Activated naive CD8-positive, alpha-beta T cell treated with anti-CD3 and anti-CD28 coated beads, Interleukin-2, amount 10 ng/mL, durations not matched to agents 7 days and 5 days (primary cell): ENCODE measurements at regions not wholly inside any gene's neighbourhood (a gene's known extent, or its start where the extent isn't known, plus 50 kb on each side); places are given as distances from the start of the nearest gene placed in this dataset.

Experiments
- ATAC-seq: fragments of 150-1000 bp; cut with Tn5 transposase; one replicate; pipeline ENCODE4 v1.10.0; 2021; ENCODE audit warnings: low read depth, moderate library complexity
- POLR2A ChIA-PET: fragments of 350-600 bp; sonication (Branson Sonifier 250); formaldehyde crosslinking; loops from one replicate; lab custom pipeline; 2021; ENCODE audit warnings: antibody characterized with exemption; lab: Charles Lee
- DNase-seq: peaks from one replicate; pipeline ENCODE4 v3.0.0; 2021
- H3K27ac Mint-ChIP-seq: one replicate; pipeline ENCODE4 v1.8.0; 2022; ENCODE audit warnings: mild to moderate bottlenecking, mixed read lengths
- H3K27me3 Mint-ChIP-seq: one replicate; pipeline ENCODE4 v1.8.0; 2022; ENCODE audit warnings: mild to moderate bottlenecking, moderate library complexity, mixed read lengths
- H3K36me3 Mint-ChIP-seq: one replicate; pipeline ENCODE4 v1.8.0; 2021; ENCODE audit warnings: mild to moderate bottlenecking, mixed read lengths
- H3K4me1 Mint-ChIP-seq: one replicate; pipeline ENCODE4 v1.8.0; 2021; ENCODE audit warnings: mixed read lengths
- H3K4me3 Mint-ChIP-seq: one replicate; pipeline ENCODE4 v1.8.0; 2022; ENCODE audit warnings: mild to moderate bottlenecking, moderate library complexity, mixed read lengths
- H3K9me3 Mint-ChIP-seq: one replicate; pipeline ENCODE4 v1.8.0; 2021; ENCODE audit warnings: mixed read lengths

- Mint-ChIP-seq H3K27me3 (peaks cover 15% of the 10 kb centered on the region), H3K27ac (no peak overlapping the region), H3K4me3 (no peak overlapping the region), H3K4me1 (peaks cover 6% of the 10 kb centered on the region), H3K36me3 (no peaks in the 10 kb centered on the region), H3K9me3 (peaks cover under 1% of the 10 kb centered on the region)
- DNase-seq, result no peak
- ATAC-seq, result no peak
- POLR2A ChIA-PET, result no interaction called here
These were observed 296.5 kb upstream of the ZNF32 start for GRCh38 chr10:43945094-43945730.

DNA sequence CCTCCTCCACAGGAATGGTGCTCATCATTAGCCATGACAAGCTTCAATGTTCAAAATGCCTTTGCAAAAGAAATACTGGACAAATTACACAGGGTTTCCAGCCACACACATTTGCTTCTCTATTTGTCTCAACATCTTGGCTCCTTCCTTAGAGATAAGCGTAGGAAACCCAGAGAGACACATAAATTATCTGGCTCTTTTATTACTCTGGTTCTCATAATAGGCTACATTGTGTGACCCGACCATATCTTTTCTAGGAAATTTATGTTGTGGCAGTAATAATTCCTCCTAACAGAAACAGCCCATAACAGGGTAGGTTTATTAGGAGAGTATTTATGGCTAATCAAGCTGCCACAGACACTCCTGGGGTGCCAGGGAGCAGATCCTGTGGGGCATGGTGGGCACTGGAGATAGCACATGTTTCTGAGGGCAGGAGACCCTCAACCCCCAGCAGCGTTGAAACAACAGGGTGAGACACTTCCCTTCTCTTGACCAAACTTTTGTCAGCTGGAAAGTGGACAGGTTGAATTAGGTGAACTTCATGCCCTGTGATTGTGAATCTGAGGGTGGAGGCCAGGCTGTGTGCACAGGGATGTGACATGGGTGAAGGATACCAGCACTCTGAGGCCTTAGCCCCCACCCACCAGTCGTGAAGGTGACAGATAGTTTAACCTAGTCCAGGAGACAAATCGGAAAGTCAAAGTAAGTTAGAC lies 295.9 kb upstream of the ZNF32 start:
- H3K4me3 Mint-ChIP-seq, result no peak overlapping the region
- ATAC-seq (no peak), DNase-seq (no peak)
- POLR2A ChIA-PET, result no interaction called here
- no peak overlapping the region for H3K27ac Mint-ChIP-seq
- H3K36me3 Mint-ChIP-seq, result no peaks in the 10 kb centered on the region
- H3K27me3 Mint-ChIP-seq, result peaks cover 10% of the 10 kb centered on the region
- peaks cover 13% of the 10 kb centered on the region for H3K4me1 Mint-ChIP-seq
- no peaks in the 10 kb centered on the region for H3K9me3 Mint-ChIP-seq

GRCh38 chr10:43943818-43944360 lies 295.2 kb upstream of the ZNF32 start:
- Mint-ChIP-seq H3K27ac (no peak overlapping the region), H3K27me3 (peaks cover 8% of the 10 kb centered on the region), H3K4me1 (peaks cover 13% of the 10 kb centered on the region), H3K4me3 (no peak overlapping the region), H3K9me3 (no peaks in the 10 kb centered on the region), H3K36me3 (no peaks in the 10 kb centered on the region)
- POLR2A ChIA-PET, result no interaction called here
- ATAC-seq (no peak), DNase-seq (no peak)

DNA sequence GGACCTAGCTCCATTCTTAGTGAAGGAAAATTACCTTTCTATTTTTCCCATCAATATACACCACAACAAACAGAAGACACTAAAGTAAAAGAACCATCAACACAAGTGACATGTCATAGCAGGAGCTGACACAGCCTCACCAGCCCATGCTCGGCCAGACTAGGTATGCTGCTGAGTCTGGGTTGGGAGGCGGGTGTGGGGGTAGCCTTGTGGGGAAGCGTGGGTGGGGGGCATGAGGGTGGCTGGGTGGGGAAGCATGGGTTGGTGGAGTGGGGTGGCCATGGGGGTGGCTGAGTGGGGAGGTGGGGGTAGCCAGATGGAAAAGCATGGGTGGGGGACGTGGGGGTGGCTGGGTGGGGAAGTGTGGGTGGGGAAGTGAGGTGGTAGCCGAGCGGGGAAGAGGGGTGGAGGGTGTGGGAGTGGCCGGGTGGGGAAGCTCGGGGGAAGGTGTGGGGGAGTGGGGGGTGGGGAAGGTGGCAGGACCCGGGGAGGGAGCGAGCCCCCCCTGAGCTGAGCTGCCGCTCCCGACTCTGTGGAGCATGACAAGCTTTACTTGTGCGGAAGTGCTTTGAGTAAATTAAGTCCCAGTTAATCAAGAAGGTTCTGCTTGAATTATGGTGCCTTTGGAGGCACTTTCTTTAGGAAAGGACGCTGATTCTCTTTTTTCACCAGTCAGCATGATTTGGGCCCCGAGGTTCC lies 294.6 kb upstream of the ZNF32 start:
- no peak overlapping the region for H3K4me3 Mint-ChIP-seq
- no peaks in the 10 kb centered on the region for H3K36me3 Mint-ChIP-seq
- POLR2A ChIA-PET, result no interaction called here
- peaks cover 13% of the 10 kb centered on the region for H3K4me1 Mint-ChIP-seq
- no peaks in the 10 kb centered on the region for H3K9me3 Mint-ChIP-seq
- no peak for DNase-seq
- no peak for ATAC-seq
- peaks cover 5% of the 10 kb centered on the region for H3K27me3 Mint-ChIP-seq
- H3K27ac Mint-ChIP-seq, result peak overlapping the region; percentile 11

- H3K36me3 Mint-ChIP-seq, result no peaks in the 10 kb centered on the region
- POLR2A ChIA-PET, result no interaction called here
- no peak overlapping the region for H3K4me3 Mint-ChIP-seq
- no peaks in the 10 kb centered on the region for H3K9me3 Mint-ChIP-seq
- peaks cover 13% of the 10 kb centered on the region for H3K4me1 Mint-ChIP-seq
- peaks cover 5% of the 10 kb centered on the region for H3K27me3 Mint-ChIP-seq
- ATAC-seq (no peak), DNase-seq (no peak)
- no peak overlapping the region for H3K27ac Mint-ChIP-seq
These were observed 293.6 kb upstream of the ZNF32 start for GRCh38 chr10:43942096-43942850.

DNA sequence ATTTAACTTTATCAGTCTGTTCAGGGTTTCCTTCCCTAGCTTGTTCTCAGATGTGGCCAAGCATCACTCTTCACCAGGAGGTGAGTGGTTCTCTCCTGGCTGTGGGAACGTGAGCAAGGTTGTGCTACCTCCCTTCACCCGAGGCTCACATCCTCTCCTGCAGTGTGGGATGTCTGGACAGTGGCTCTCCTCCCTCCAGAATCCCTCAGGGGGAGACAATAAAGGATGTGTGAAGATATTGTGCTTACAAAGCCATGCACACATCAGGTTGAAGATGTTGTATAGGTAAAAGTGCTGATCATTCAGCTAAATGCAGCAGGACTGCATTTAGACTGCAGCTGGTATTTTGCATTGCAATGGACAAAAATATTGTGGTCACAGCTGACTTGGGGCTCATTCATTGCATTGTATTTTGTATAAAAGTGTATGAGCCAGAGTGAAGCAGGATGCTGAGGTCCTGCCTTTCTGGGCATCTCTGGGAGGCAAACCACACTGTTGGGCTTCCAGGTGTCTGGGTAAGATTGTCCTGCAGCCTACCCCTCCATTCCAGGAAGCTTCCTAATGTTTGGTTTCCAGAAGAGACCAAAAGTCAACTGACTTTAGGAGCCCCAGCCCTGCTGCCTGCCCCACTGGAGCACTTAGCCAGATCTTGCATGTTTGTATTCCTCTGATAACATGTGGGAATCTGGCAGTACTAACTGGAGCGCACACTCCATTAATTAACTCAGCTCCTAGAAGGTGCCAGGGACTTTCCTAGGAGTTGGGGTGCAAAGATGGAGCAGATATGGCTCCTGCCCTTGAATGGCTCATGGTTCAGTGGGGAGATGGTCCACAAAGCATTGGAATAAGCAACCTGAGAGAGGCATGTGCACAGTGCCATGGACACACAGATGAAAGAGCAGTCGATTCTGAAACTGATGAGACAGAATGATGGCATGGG lies 292.5 kb upstream of the ZNF32 start:
- ATAC-seq (no peak), DNase-seq (no peak)
- Mint-ChIP-seq H3K27me3 (peaks cover 5% of the 10 kb centered on the region), H3K4me3 (no peak overlapping the region), H3K27ac (no peak overlapping the region), H3K4me1 (peaks cover 13% of the 10 kb centered on the region), H3K9me3 (no peaks in the 10 kb centered on the region), H3K36me3 (no peaks in the 10 kb centered on the region)
- POLR2A ChIA-PET, result interaction anchor here (0.6 kb wide), 1 partner anchor 532 kb away, joined by 3 read pairs; no protein-coding TSS in a partner anchor

DNA sequence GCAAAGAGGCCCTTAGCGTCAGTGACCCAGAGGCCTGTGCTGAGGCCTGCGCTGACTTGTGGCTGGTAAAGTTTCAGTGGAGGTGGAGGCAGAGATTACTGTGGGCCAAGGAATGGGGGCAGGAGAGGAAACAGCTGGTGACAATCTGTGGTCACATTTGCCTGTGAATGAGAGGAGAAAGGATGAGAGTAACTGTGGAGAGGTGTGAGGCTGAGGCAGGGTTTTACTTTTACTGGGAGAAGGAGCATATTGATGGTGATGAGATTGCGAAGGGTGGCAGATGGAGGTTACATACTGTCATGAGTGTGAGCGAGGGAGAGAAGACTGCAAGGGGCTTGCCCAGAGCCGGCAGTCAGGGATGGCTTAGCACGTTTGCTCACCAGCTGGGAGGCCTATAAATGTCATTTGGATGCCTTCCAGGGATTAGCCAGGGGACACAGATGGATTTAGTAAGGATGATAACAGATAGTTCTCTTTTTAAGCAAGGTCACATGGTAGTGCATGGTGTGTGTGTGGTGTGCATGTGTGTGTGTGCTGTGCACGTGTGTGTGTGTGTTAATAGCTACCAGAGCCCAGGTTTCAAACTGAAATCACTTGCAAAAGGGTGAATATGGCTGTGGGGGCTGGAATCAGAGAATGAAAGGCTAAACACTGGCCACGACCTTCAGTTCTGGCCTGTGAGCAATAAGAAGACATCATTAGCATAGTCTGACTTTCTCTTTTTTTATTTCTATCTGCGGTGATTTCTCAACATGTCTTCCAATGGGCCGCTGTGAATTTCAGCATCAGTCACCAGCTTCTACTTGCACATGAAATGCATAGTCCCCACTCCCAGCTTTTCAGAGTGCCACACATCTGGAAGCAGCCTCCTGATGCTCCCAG lies 291.5 kb upstream of the ZNF32 start:
- POLR2A ChIA-PET, result interaction anchor here (0.6 kb wide), 1 partner anchor 531 kb away, joined by 3 read pairs; no protein-coding TSS in a partner anchor
- Mint-ChIP-seq H3K4me1 (peaks cover 13% of the 10 kb centered on the region), H3K27me3 (peaks cover 5% of the 10 kb centered on the region), H3K9me3 (no peaks in the 10 kb centered on the region), H3K4me3 (no peak overlapping the region), H3K27ac (no peak overlapping the region), H3K36me3 (no peaks in the 10 kb centered on the region)
- no peak for DNase-seq
- ATAC-seq, result no peak

- Mint-ChIP-seq H3K27ac (no peak overlapping the region), H3K9me3 (no peaks in the 10 kb centered on the region), H3K4me3 (no peak overlapping the region), H3K4me1 (peaks cover 13% of the 10 kb centered on the region), H3K27me3 (peaks cover 5% of the 10 kb centered on the region), H3K36me3 (no peaks in the 10 kb centered on the region)
- no peak for DNase-seq
- no peak for ATAC-seq
- POLR2A ChIA-PET, result no interaction called here
These were observed 290.8 kb upstream of the ZNF32 start for GRCh38 chr10:43939389-43939938.

GRCh38 chr10:43938810-43939209 lies 290.1 kb upstream of the ZNF32 start:
- H3K27ac Mint-ChIP-seq, result no peak overlapping the region
- ATAC-seq (no peak), DNase-seq (no peak)
- no peak overlapping the region for H3K4me3 Mint-ChIP-seq
- peaks cover 13% of the 10 kb centered on the region for H3K4me1 Mint-ChIP-seq
- H3K27me3 Mint-ChIP-seq, result peaks cover 5% of the 10 kb centered on the region
- POLR2A ChIA-PET, result no interaction called here
- H3K9me3 Mint-ChIP-seq, result no peaks in the 10 kb centered on the region
- no peaks in the 10 kb centered on the region for H3K36me3 Mint-ChIP-seq

DNA sequence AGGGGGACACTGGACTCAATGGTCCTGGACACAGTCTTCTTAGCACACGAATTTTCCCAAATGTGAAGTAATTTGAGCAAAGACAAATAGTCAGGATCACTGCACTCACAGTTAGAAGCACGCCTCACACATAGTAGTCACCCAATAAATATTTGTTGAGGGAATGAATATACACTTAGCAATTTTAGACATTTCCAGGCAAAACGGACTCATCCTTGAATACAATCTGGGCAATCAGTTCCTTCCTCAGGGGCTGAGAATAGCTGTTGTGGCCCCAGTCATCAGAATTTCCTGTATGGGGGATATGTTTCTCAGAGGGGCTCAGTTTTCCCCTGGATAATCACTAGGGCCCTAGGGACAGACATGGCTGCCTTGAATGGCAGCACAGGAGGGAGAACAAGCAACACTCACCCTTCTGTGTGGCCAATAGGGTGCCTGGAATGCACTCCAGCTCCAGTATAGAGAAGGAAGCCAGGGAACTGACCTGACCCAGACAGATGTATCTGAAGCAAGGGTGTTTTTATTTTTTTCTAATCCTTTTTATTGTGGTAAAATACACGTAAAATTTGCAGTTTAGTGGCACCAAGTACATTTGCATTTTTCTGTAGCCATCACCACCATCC lies 282.7 kb upstream of the ZNF32 start:
- Mint-ChIP-seq H3K4me1 (peaks cover 2% of the 10 kb centered on the region), H3K27me3 (peaks cover 2% of the 10 kb centered on the region), H3K27ac (no peak overlapping the region), H3K4me3 (no peak overlapping the region), H3K36me3 (no peaks in the 10 kb centered on the region), H3K9me3 (peaks cover 2% of the 10 kb centered on the region)
- POLR2A ChIA-PET, result no interaction called here
- no peak for DNase-seq
- no peak for ATAC-seq

GRCh38 chr10:43930777-43931176 lies 282.1 kb upstream of the ZNF32 start:
- H3K27ac Mint-ChIP-seq, result no peak overlapping the region
- peaks cover 2% of the 10 kb centered on the region for H3K9me3 Mint-ChIP-seq
- ATAC-seq, result no peak
- peaks cover 2% of the 10 kb centered on the region for H3K27me3 Mint-ChIP-seq
- H3K4me3 Mint-ChIP-seq, result no peak overlapping the region
- POLR2A ChIA-PET, result no interaction called here
- no peaks in the 10 kb centered on the region for H3K36me3 Mint-ChIP-seq
- peaks cover 2% of the 10 kb centered on the region for H3K4me1 Mint-ChIP-seq
- no peak for DNase-seq
